ENCODE measurements at regions not wholly inside any gene's neighbourhood (a gene's known extent, or its start where the extent isn't known, plus 50 kb on each side); places are given as distances from the start of the nearest gene placed in this dataset.
"Not testable (repeated sequence)": the region's sequence is repeated elsewhere in the genome, so short reads cannot be mapped to it uniquely, and the experiment has no call there.

DNA sequence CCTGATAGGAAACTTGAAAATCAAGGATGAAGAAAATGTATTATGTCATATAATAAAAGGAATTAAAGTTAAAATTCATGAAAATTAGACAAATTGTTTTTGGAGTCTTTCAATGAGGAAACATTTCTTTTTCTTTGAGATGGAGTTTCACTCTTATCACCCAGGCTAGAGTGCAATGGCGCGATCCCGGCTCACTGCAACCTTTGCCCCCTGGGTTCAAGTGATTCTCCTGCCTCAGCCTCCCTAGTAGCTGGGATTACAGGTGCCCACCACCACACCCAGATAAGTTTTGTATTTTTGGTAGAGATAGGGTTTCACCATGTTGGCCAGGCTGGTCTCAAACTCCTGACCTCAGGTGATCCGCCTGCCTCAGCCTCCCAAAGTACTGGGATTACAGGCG is 285.7 kb downstream of the CYRIA start:
- TF ChIP-seq ARNT (IDR thresholded peaks at IDR 0.05); SP1 (IDR thresholded peaks at IDR 0.05); BHLHE40 (IDR thresholded peaks at IDR 0.05; ENCODE audit: borderline replicate concordance); L3MBTL2 (conservative IDR thresholded peaks at IDR 0.05); TARDBP (IDR thresholded peaks at IDR 0.05); ELF4 (IDR thresholded peaks at IDR 0.05); FOXA1 (IDR thresholded peaks at IDR 0.05); LEF1 (IDR thresholded peaks at IDR 0.05; ENCODE audit: borderline replicate concordance); NFRKB (IDR thresholded peaks at IDR 0.05); SUZ12 (IDR thresholded peaks at IDR 0.05); FOXK2 (IDR thresholded peaks at IDR 0.05); HDGF (IDR thresholded peaks at IDR 0.05; ENCODE audit: borderline replicate concordance): not testable (repeated sequence)
